RWPE1 (cell line): ENCODE measurements at regions not wholly inside any gene's neighbourhood (a gene's known extent, or its start where the extent isn't known, plus 50 kb on each side); places are given as distances from the start of the nearest gene placed in this dataset.

Experiments
- CTCF ChIA-PET: fragments of 350-600 bp; sonication (Branson Sonifier 250); formaldehyde crosslinking; extraction: SDS; loops from one replicate; lab custom pipeline; 2021; lab: Yijun Ruan, JAX
- POLR2A ChIA-PET: fragments of 400-600 bp; formaldehyde crosslinking; extraction: SDS; loops from one replicate; lab custom pipeline; 2020; ENCODE audit warnings: antibody characterized with exemption; ENCODE audit not compliant: low non-redundant PET; lab: Yijun Ruan, JAX
- DNase-seq: peaks from one replicate; pipeline ENCODE4 v3.0.0; 2012; ENCODE audit warnings: low spot score
- H3K27ac ChIP-seq: fragments of 450-650 bp; 2 replicates; pipeline ENCODE4 v1.5.1; 2017
- TF ChIP-seq, protein P1 (sequence below): fragments of 450-650 bp; conservative IDR thresholded peaks from 2 replicates; pipeline ENCODE4 v1.5.1; 2017; ENCODE audit warnings: low read depth, mild to moderate bottlenecking

DNA sequence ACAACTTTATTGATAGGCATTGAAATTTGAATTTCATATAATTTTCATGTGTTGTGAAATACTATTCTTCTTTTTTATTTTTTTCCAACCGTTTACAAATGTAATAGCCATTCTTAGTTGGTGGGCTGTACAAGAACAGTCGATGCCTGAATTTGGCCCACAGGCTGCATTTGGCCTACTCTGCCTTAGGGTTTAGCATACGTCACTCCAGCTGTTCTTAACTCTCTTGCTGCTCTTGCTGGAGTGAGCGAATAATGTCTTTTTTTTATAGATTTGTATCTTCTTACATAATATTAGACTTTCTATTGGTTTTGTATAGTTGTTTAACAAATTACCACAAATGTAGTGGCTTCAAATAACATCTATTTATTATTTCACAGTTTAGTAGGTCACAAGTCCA, 163.4 kb upstream of the MKI67 start:
- POLR2A ChIA-PET, result interaction anchor here (0.6 kb wide), 1 partner anchor 614 kb away, joined by 3 read pairs; no protein-coding TSS in a partner anchor
- TF ChIP-seq, protein P1, sequence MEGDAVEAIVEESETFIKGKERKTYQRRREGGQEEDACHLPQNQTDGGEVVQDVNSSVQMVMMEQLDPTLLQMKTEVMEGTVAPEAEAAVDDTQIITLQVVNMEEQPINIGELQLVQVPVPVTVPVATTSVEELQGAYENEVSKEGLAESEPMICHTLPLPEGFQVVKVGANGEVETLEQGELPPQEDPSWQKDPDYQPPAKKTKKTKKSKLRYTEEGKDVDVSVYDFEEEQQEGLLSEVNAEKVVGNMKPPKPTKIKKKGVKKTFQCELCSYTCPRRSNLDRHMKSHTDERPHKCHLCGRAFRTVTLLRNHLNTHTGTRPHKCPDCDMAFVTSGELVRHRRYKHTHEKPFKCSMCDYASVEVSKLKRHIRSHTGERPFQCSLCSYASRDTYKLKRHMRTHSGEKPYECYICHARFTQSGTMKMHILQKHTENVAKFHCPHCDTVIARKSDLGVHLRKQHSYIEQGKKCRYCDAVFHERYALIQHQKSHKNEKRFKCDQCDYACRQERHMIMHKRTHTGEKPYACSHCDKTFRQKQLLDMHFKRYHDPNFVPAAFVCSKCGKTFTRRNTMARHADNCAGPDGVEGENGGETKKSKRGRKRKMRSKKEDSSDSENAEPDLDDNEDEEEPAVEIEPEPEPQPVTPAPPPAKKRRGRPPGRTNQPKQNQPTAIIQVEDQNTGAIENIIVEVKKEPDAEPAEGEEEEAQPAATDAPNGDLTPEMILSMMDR, result no peak
- CTCF ChIA-PET, result no interaction called here
- no peak for DNase-seq
- H3K27ac ChIP-seq, result no peak overlapping the region

DNA sequence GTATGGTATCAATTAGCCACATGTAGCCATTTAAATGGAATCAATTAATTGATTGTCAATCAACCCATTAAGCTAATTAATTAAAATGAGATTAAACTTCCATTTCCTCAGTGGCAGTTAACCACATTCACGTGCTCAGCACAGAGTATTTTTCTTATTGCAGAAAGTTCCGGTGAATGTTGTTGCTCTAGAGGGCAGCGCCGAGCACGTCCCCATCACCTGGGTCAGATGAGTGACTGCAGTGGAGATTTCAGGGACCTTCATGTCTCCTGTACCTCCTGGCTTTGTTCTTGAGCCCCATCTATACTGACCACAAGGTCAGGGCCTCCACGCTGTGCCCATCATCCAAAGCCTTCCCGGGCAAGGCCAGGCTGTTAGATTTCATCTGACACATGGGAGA, 168.8 kb upstream of the MKI67 start:
- TF ChIP-seq, protein P1, result no peak
- ChIA-PET POLR2A (no interaction called here), CTCF (no interaction called here)
- no peak for DNase-seq
- H3K27ac ChIP-seq, result no peak overlapping the region

DNA sequence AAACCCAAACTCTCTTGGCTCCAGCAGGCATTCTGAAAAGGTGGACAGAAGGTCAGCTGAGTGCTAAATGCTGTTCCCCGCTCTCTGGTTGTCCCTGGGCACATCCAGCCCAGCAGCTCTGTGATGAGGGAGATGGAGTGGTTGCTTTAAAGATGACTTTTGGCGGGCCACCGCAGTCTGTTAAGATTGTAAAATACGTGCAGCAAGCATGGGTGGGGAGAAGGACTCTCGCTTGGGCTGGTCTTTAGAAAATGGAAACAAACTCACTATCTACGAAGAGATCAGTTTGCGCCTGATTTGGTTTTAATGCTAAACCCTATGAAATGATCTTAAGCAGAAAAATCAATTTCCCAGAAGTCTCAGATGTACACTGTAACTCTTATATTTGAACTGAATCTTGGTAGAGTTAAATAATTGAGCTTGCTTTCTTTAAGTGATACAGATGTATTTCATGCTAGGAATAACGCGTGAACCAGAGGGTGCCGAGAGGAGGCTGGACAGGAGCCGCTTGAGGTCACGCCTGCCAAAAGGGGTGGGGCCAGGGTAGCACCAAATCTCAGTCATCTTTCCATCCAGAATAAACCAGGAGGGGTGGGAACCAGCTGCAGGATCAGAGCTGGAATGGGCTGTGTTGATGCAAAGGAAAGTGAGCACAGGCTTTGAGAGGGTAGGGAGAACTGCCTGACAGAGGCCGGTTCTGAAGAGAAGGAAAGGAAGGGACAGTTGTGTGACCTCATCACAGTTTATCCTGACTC, 170.2 kb upstream of the MKI67 start:
- TF ChIP-seq, protein P1, result no peak
- no peak for DNase-seq
- POLR2A ChIA-PET, result no interaction called here

DNA sequence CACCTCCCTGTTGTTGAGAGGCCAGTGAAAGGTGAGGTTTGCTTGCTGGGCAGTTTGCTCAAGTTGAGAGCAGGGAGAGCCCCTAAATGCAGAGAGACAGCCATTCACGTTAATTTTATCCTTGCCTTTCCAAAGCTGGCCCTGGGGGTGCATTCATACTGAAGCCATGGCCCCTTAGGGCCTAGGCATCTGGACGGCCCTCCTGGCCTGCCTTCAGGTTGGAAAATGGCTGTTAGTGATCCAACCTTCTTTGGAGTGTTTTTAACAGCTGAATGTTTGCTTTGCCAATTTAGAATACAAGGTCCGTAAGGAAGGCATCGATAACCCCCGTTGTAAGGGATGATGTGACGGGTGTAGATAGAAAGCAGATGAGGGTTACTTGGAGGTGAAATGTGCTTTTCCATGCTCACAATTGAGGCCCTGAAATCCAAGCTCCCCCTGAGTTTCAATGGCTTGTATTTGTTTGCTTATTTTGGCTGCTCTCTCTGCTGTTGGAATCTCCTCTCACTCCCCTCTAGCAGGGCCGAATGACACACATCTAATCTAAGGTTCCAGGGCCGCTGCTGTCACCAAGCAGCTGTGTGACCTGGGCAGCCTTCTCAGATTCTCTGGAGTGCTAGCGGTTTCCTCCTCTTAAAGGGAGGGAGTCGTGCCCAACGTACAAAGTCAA, 171.6 kb upstream of the MKI67 start:
- TF ChIP-seq, protein P1, result no peak
- H3K27ac ChIP-seq, result no peak overlapping the region
- ChIA-PET POLR2A (no interaction called here), CTCF (no interaction called here)
- no peak for DNase-seq

More for the DNA sequence above, 170.2 kb upstream of the MKI67 start:
- H3K27ac ChIP-seq, result no peak overlapping the region
- CTCF ChIA-PET, result interaction anchor here (0.6 kb wide), 1 partner anchor 608 kb away, joined by 5 read pairs; no protein-coding TSS in a partner anchor

DNA sequence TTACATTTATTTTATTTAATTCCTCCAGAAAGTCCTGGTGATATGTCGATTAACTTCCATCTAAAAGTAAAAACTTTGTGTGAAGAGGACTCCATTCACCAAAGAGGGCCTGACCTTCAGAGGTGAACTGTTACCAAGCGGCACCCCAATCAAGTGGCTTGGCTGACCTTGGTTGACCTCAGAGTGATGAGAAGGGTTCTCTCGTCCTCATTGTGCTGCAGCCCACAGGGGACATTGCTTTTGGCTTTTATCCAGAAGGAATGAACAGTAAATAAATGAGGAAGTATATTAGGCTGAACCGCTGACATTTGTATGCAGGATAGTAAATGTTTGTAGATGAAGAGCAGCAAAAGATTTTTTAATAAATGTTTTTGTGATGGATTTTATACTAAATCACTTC, 172.4 kb upstream of the MKI67 start:
- ChIA-PET CTCF (no interaction called here), POLR2A (no interaction called here)
- TF ChIP-seq, protein P1, result no peak
- no peak overlapping the region for H3K27ac ChIP-seq
- DNase-seq, result no peak

DNA sequence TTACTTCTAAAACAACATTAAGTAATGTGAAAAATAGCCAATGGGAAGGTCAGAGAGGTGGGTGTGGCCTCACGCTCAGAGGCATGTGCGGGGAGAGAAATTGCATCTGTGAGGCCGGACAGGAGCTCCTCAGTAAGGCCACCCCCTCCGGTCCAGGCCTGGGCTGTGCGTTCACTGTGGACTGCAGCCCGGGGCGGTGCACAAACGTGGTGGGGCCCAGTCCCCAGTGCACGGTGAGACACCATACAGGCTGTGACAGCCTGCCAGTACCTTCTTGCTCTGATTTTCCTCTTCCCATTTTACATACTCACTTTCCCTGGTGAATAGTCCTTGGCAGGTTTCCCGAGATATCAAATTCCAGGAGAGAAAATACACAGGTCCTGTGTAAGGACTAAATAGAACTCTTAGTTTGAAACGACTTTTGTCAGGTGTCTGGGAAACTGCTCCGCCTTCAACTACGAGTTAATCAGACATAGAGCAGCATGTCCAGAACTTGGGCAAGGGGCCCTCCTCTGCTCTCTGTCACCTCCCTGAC, 174.1 kb upstream of the MKI67 start:
- POLR2A ChIA-PET, result no interaction called here
- H3K27ac ChIP-seq, result no peak overlapping the region
- CTCF ChIA-PET, result interaction anchor here (0.6 kb wide), 1 partner anchor 151 kb away, joined by 3 read pairs; no protein-coding TSS in a partner anchor
- TF ChIP-seq, protein P1, result no peak
- no peak for DNase-seq
